ENCODE measurements at regions not wholly inside any gene's neighbourhood (a gene's known extent, or its start where the extent isn't known, plus 50 kb on each side); places are given as distances from the start of the nearest gene placed in this dataset.

DNA sequence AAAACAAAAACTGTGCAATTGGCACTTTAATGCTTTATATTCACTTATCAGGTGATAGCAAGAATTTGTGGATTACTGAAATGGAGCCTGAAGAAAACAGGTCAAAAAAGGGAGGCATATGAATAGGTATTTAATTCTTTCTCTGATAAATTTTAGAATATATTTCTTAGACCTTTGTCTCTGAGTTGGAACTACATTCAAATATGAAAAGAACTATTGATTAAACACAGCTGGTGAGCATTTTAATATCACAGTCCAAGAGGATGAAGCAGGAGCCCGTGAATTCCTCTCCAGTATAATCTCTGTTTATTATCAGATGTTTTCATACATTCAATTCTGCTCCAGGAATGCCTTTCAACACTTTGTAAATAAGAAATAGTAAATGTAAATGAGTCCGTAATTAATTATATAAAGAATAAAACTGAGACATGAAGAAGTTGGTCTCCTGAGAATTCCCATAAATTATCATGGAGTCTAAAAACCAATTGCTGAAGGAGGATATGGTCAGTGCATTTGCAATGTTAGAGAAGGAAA, 86.3 kb upstream of the ARHGEF26 start:
- TF ChIP-seq, protein P1, sequence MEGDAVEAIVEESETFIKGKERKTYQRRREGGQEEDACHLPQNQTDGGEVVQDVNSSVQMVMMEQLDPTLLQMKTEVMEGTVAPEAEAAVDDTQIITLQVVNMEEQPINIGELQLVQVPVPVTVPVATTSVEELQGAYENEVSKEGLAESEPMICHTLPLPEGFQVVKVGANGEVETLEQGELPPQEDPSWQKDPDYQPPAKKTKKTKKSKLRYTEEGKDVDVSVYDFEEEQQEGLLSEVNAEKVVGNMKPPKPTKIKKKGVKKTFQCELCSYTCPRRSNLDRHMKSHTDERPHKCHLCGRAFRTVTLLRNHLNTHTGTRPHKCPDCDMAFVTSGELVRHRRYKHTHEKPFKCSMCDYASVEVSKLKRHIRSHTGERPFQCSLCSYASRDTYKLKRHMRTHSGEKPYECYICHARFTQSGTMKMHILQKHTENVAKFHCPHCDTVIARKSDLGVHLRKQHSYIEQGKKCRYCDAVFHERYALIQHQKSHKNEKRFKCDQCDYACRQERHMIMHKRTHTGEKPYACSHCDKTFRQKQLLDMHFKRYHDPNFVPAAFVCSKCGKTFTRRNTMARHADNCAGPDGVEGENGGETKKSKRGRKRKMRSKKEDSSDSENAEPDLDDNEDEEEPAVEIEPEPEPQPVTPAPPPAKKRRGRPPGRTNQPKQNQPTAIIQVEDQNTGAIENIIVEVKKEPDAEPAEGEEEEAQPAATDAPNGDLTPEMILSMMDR (conservative IDR thresholded peaks at IDR 0.05; ENCODE audit: low read depth, low read length), result no peak
- DNase-seq (ENCODE audit: low read depth), result no peak
- no peak overlapping the region for H3K4me3 ChIP-seq (ENCODE audit: low read depth, low read length)

- DNase-seq (ENCODE audit: low read depth), result peak; percentile 57
- no peak overlapping the region for H3K4me3 ChIP-seq (ENCODE audit: low read depth, low read length)
- TF ChIP-seq, protein P1 (conservative IDR thresholded peaks at IDR 0.05; ENCODE audit: low read depth, low read length), result peak; percentile 54
These were observed 80.9 kb upstream of the ARHGEF26 start for GRCh38 chr3:154040283-154040682.

DNA sequence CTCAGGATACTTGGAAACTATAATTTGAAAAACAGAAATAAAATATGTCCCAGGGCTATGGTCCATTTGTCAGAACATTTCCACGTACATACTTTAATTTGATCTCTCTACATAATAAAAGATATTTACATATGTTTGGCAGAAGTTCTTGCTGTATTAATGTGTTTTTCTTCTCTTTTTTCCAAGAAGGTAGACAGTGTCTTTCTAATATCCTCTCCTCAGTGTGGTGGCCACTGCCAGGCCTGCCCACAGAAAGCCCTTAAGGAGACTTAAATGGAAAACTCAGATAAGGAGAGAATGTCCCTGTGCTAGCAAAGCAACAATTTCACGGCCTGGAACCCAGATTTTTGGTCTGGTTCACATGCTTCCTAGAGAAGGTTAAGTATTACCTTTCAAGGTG, 76.5 kb upstream of the ARHGEF26 start:
- DNase-seq (ENCODE audit: low read depth), result no peak
- H3K4me3 ChIP-seq (ENCODE audit: low read depth, low read length), result no peak overlapping the region
- TF ChIP-seq, protein P1 (conservative IDR thresholded peaks at IDR 0.05; ENCODE audit: low read depth, low read length), result no peak

DNA sequence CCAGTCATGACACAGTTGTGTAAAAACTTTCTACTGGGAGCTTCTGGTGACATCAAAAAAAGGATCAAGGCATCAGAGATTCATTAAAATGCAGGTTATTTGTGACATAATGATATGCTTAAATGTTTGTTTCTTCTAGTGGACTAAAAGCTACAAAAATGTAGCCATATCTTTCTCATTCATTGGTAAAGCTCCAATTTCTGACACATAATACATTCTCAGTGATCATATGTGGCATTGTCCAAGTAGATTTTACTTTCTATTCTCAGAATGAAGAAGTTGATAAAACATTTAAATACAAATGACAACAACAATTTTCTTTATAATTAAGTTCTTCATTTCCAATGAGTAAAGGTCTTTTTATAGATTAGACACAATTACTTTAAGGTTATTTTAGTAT, 71.0 kb upstream of the ARHGEF26 start:
- H3K4me3 ChIP-seq (ENCODE audit: low read depth, low read length), result no peak overlapping the region
- no peak for DNase-seq (ENCODE audit: low read depth)
- TF ChIP-seq, protein P1 (conservative IDR thresholded peaks at IDR 0.05; ENCODE audit: low read depth, low read length), result no peak

- DNase-seq (ENCODE audit: low read depth), result no peak
- TF ChIP-seq, protein P1 (conservative IDR thresholded peaks at IDR 0.05; ENCODE audit: low read depth, low read length), result no peak
- no peak overlapping the region for H3K4me3 ChIP-seq (ENCODE audit: low read depth, low read length)
These were observed 70.4 kb upstream of the ARHGEF26 start for GRCh38 chr3:154050766-154051165.

DNA sequence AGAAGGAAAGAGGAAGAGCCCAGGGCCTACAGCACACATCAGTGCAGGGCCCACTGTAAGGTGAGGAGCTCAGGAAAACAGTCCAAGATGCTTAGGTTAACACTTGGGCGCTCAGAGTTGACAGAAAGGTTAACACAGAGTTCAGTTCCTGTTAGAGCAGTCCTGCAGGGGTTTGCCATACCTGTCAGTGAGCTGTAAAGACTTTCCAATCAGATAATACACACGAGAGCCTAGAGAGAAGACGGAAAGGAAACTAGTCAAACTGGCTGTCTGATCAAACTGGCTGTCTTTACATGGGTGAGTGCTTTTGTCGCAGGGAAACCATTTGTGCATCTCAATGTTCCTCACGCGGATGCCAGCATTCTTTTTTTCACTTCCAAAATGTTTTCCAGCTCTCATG, 61.4 kb upstream of the ARHGEF26 start:
- no peak overlapping the region for H3K4me3 ChIP-seq (ENCODE audit: low read depth, low read length)
- no peak for DNase-seq (ENCODE audit: low read depth)
- TF ChIP-seq, protein P1 (conservative IDR thresholded peaks at IDR 0.05; ENCODE audit: low read depth, low read length), result no peak

DNA sequence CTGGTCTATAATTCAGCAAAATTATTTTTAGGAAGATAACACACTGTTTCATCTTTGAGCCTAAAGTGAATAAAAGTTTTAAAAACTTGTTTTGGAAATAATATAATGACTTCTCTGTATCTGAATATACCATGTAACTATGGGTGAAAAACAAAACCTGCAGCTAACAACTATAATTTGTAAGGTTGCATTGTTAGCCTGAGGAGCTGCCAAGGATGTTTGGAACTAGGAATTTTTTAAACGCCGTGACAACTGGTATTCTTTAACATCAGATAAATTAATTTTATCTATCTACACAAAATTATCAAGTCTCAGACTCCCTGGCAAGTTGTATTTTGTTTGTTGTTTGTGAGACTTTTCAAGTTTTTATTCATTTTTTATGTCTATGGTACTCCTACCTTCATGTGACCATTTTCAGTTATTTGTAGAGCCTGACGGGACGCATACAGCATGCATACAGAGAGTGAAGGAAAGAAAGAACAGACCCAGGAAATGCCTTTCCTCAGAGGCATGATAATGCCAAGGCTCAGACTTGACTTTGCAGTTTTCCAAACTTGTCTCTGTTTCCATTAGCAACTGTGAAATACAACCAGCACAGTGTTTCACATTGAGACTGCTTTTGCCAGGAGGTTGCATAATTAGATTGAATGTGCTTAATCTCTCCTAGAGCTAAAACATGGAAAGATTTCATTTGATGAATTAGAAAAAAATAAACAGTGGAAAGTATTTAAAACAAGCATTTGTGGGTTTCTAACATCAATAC, 60.8 kb upstream of the ARHGEF26 start:
- DNase-seq (ENCODE audit: low read depth), result peak; percentile 82
- TF ChIP-seq, protein P1 (conservative IDR thresholded peaks at IDR 0.05; ENCODE audit: low read depth, low read length), result no peak
- no peak overlapping the region for H3K4me3 ChIP-seq (ENCODE audit: low read depth, low read length)

Measured in choroid plexus epithelial cell (primary cell).